Karpas-422 (cell line): ENCODE measurements at regions not wholly inside any gene's neighbourhood (a gene's known extent, or its start where the extent isn't known, plus 50 kb on each side); places are given as distances from the start of the nearest gene placed in this dataset.

Experiments used
- DNase-seq: peaks from one replicate; pipeline ENCODE4 v3.0.0-alpha.2; 2015
- H2AFZ ChIP-seq: fragments of 200-600 bp; sonication (generic); 2 replicates; pipeline ENCODE4 v1.6.1; 2014; ENCODE audit warnings: antibody characterized with exemption, low read length, mixed read lengths
- H3K27ac ChIP-seq: fragments of 200-600 bp; sonication (generic); 2 replicates; pipeline ENCODE4 v1.5.1; 2014; ENCODE audit warnings: mild to moderate bottlenecking, low read length, moderate library complexity
- H3K27me3 ChIP-seq: fragments of 200-600 bp; sonication (generic); 2 replicates; pipeline ENCODE4 v1.6.1; 2014; ENCODE audit warnings: low read length, mixed read lengths
- H3K36me3 ChIP-seq: fragments of 200-600 bp; sonication (generic); 2 replicates; pipeline ENCODE4 v1.6.1; 2014; ENCODE audit warnings: low read length, mixed read lengths; ENCODE audit not compliant: insufficient read depth
- H3K4me1 ChIP-seq: fragments of 200-600 bp; sonication (generic); 2 replicates; pipeline ENCODE4 v1.6.1; 2014; ENCODE audit warnings: mild to moderate bottlenecking, low read length, mixed read lengths
- H3K4me2 ChIP-seq: fragments of 200-600 bp; sonication (generic); 2 replicates; pipeline ENCODE4 v1.6.1; 2014; ENCODE audit warnings: low read length, low read depth, mild to moderate bottlenecking; ENCODE audit not compliant: poor library complexity, severe bottlenecking
- H3K4me3 ChIP-seq: fragments of 200-600 bp; sonication (generic); 2 replicates; pipeline ENCODE4 v1.5.1; 2014; ENCODE audit warnings: mild to moderate bottlenecking, antibody characterized with exemption, low read length, mixed read lengths
- H3K79me2 ChIP-seq: fragments of 200-600 bp; sonication (generic); 2 replicates; pipeline ENCODE4 v1.6.1; 2014; ENCODE audit warnings: mild to moderate bottlenecking, low read length, mixed read lengths
- H3K9ac ChIP-seq: fragments of 200-600 bp; sonication (generic); 2 replicates; pipeline ENCODE4 v1.6.0; 2014; ENCODE audit warnings: low read length
- H3K9me2 ChIP-seq: fragments of 200-600 bp; sonication (generic), shearing (Covaris generic); replicated peaks from 2 replicates; pipeline ENCODE4 v1.6.0; 2014; ENCODE audit warnings: mild to moderate bottlenecking, low read length, moderate library complexity; ENCODE audit not compliant: insufficient read depth
- H3K9me3 ChIP-seq: fragments of 300-700, 200-600 bp; sonication (generic); 2 replicates; pipeline ENCODE4 v1.6.1; 2014; ENCODE audit warnings: low read length, mixed read lengths
- H4K20me1 ChIP-seq: fragments of 200-600 bp; sonication (generic); 2 replicates; pipeline ENCODE4 v1.6.1; 2014; ENCODE audit warnings: mild to moderate bottlenecking, antibody characterized with exemption, low read length, low read depth; ENCODE audit not compliant: insufficient read depth

- Histone ChIP-seq H3K36me3 (no peaks in the 10 kb centered on the region), H2AFZ (no peak overlapping the region), H3K9me2 (no peaks in the 10 kb centered on the region), H4K20me1 (no peaks in the 10 kb centered on the region), H3K79me2 (no peaks in the 10 kb centered on the region), H3K27me3 (no peaks in the 10 kb centered on the region), H3K27ac (no peak overlapping the region), H3K4me1 (no peaks in the 10 kb centered on the region), H3K9ac (no peak overlapping the region), H3K9me3 (no peaks in the 10 kb centered on the region), H3K4me3 (no peak overlapping the region), H3K4me2 (no peak overlapping the region)
- no peak for DNase-seq
Measured at GRCh38 chr5:73395256-73395655, 53.3 kb downstream of the FOXD1 start.

GRCh38 chr5:73394610-73395009, 54.0 kb downstream of the FOXD1 start:
- H3K79me2 ChIP-seq, result no peaks in the 10 kb centered on the region
- no peaks in the 10 kb centered on the region for H3K9me2 ChIP-seq
- H3K27me3 ChIP-seq, result no peaks in the 10 kb centered on the region
- H2AFZ ChIP-seq, result no peak overlapping the region
- no peak overlapping the region for H3K27ac ChIP-seq
- H3K4me3 ChIP-seq, result no peak overlapping the region
- no peaks in the 10 kb centered on the region for H4K20me1 ChIP-seq
- H3K9me3 ChIP-seq, result no peaks in the 10 kb centered on the region
- H3K9ac ChIP-seq, result no peak overlapping the region
- H3K4me1 ChIP-seq, result no peaks in the 10 kb centered on the region
- no peak for DNase-seq
- H3K36me3 ChIP-seq, result no peaks in the 10 kb centered on the region
- no peak overlapping the region for H3K4me2 ChIP-seq

GRCh38 chr5:73393611-73394489, 54.7 kb downstream of the FOXD1 start:
- DNase-seq, result no peak
- H3K4me2 ChIP-seq, result no peak overlapping the region
- H3K27me3 ChIP-seq, result no peaks in the 10 kb centered on the region

GRCh38 chr5:73392775-73393174, 55.8 kb downstream of the FOXD1 start:
- Histone ChIP-seq H3K27me3 (no peaks in the 10 kb centered on the region), H3K4me1 (no peaks in the 10 kb centered on the region), H3K36me3 (no peaks in the 10 kb centered on the region), H3K4me2 (no peak overlapping the region), H3K9me3 (no peaks in the 10 kb centered on the region), H4K20me1 (no peaks in the 10 kb centered on the region), H3K4me3 (no peak overlapping the region), H3K27ac (no peak overlapping the region), H3K9ac (no peak overlapping the region), H2AFZ (no peak overlapping the region), H3K9me2 (no peaks in the 10 kb centered on the region), H3K79me2 (no peaks in the 10 kb centered on the region)
- DNase-seq, result no peak

More at GRCh38 chr5:73393611-73394489, 54.7 kb downstream of the FOXD1 start:
- Histone ChIP-seq H4K20me1 (no peaks in the 10 kb centered on the region), H3K27ac (no peak overlapping the region), H3K79me2 (no peaks in the 10 kb centered on the region), H3K36me3 (no peaks in the 10 kb centered on the region), H3K9me2 (no peaks in the 10 kb centered on the region), H3K4me1 (no peaks in the 10 kb centered on the region), H2AFZ (no peak overlapping the region), H3K9me3 (no peaks in the 10 kb centered on the region), H3K9ac (no peak overlapping the region), H3K4me3 (no peak overlapping the region)

DNA sequence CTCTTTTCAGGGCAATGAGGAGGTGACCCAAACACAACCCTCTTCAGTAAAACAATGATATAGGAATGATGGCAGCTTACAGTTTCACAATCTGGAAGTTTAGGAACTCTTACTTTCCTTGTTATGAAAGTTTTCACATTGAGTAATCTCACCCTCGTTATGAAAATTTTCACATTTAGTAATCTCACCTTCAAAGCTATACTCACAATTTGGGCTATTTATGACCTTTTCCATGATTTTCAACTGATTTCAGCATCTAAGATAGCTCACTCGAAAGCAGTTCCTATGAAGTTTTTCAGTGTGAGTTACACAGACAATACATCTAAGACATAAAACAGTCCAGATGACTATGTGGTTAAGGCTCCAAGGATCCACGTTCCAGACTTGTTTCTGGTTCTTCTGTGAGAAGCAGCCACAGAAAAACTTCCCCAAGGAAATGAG, 57.1 kb downstream of the FOXD1 start:
- H3K4me2 ChIP-seq, result no peak overlapping the region
- H3K27me3 ChIP-seq, result no peaks in the 10 kb centered on the region
- no peaks in the 10 kb centered on the region for H4K20me1 ChIP-seq
- H3K79me2 ChIP-seq, result no peaks in the 10 kb centered on the region
- H3K36me3 ChIP-seq, result no peaks in the 10 kb centered on the region
- H2AFZ ChIP-seq, result no peak overlapping the region
- DNase-seq, result no peak
- H3K27ac ChIP-seq, result no peak overlapping the region
- no peaks in the 10 kb centered on the region for H3K9me2 ChIP-seq
- no peaks in the 10 kb centered on the region for H3K9me3 ChIP-seq
- H3K4me3 ChIP-seq, result no peak overlapping the region
- no peak overlapping the region for H3K9ac ChIP-seq
- H3K4me1 ChIP-seq, result no peaks in the 10 kb centered on the region

- no peak overlapping the region for H3K4me3 ChIP-seq
- no peak overlapping the region for H3K4me2 ChIP-seq
- no peaks in the 10 kb centered on the region for H3K9me2 ChIP-seq
- no peaks in the 10 kb centered on the region for H4K20me1 ChIP-seq
- no peaks in the 10 kb centered on the region for H3K79me2 ChIP-seq
- no peak overlapping the region for H2AFZ ChIP-seq
- no peaks in the 10 kb centered on the region for H3K9me3 ChIP-seq
- no peak overlapping the region for H3K9ac ChIP-seq
- H3K4me1 ChIP-seq, result no peaks in the 10 kb centered on the region
- no peaks in the 10 kb centered on the region for H3K27me3 ChIP-seq
- no peak overlapping the region for H3K27ac ChIP-seq
- H3K36me3 ChIP-seq, result no peaks in the 10 kb centered on the region
- no peak for DNase-seq
Measured at GRCh38 chr5:73390972-73391371, 57.6 kb downstream of the FOXD1 start.

- Histone ChIP-seq H3K4me2 (no peak overlapping the region), H2AFZ (no peak overlapping the region), H3K4me1 (no peaks in the 10 kb centered on the region), H3K27ac (no peak overlapping the region), H3K9me2 (no peaks in the 10 kb centered on the region), H3K9me3 (peaks cover 9% of the 10 kb centered on the region; the same call in 1 of the 2 replicates), H3K4me3 (no peak overlapping the region), H4K20me1 (no peaks in the 10 kb centered on the region), H3K9ac (no peak overlapping the region), H3K36me3 (no peaks in the 10 kb centered on the region), H3K27me3 (no peaks in the 10 kb centered on the region), H3K79me2 (no peaks in the 10 kb centered on the region)
- DNase-seq, result no peak
Measured at GRCh38 chr5:73388740-73389139, 59.8 kb downstream of the FOXD1 start.

- H3K9me3 ChIP-seq, result peaks cover 9% of the 10 kb centered on the region; the same call in 1 of the 2 replicates
- H3K79me2 ChIP-seq, result no peaks in the 10 kb centered on the region
- no peak overlapping the region for H3K9ac ChIP-seq
- H3K9me2 ChIP-seq, result no peaks in the 10 kb centered on the region
- no peaks in the 10 kb centered on the region for H4K20me1 ChIP-seq
- no peak overlapping the region for H3K4me2 ChIP-seq
- no peak overlapping the region for H2AFZ ChIP-seq
- no peak overlapping the region for H3K4me3 ChIP-seq
- H3K27ac ChIP-seq, result no peak overlapping the region
- H3K4me1 ChIP-seq, result no peaks in the 10 kb centered on the region
- H3K36me3 ChIP-seq, result no peaks in the 10 kb centered on the region
- DNase-seq, result no peak
- no peaks in the 10 kb centered on the region for H3K27me3 ChIP-seq
Measured at GRCh38 chr5:73388306-73388684, 60.3 kb downstream of the FOXD1 start.
